IMR-90 (cell line): ENCODE measurements at regions not wholly inside any gene's neighbourhood (a gene's known extent, or its start where the extent isn't known, plus 50 kb on each side); places are given as distances from the start of the nearest gene placed in this dataset.

ENCODE experiments used
- ATAC-seq: fragments of 200-7000 bp; cut with Tn5 transposase; 2 replicates; pipeline ENCODE4 v1.9.1; 2020; ENCODE audit warnings: low read depth, mild to moderate bottlenecking, moderate library complexity
- BruUV-seq: library from RNA; stranded (reverse); fragments of 400-500 nt; replicated peaks from 2 replicates; lab custom pipeline; 2021; lab: Mats Ljungman, UMichigan
- CTCF ChIA-PET: fragments of 300-600 bp; formaldehyde crosslinking; extraction: SDS; loops from one replicate; lab custom pipeline; 2021; ENCODE audit warnings: antibody characterized with exemption; lab: Yijun Ruan, JAX
- POLR2A ChIA-PET: fragments of 300-600 bp; sonication (Branson Sonifier 250); formaldehyde crosslinking; loops from one replicate; lab custom pipeline; 2022; ENCODE audit warnings: antibody characterized with exemption; ENCODE audit not compliant: unreplicated experiment; lab: Charles Lee
- DNase-seq: peaks from one replicate; pipeline ENCODE4 v3.0.0; 2013
- H2AFZ ChIP-seq: replicated peaks from 2 replicates; pipeline ENCODE3; 2013; ENCODE audit warnings: low read length, mild to moderate bottlenecking; ENCODE audit not compliant: poor library complexity
- H2AK5ac ChIP-seq: 2 replicates; pipeline ENCODE4 v1.6.1; 2013; ENCODE audit warnings: low read depth, low read length, inconsistent platforms
- H2AK9ac ChIP-seq: replicated peaks from 2 replicates; pipeline ENCODE3; 2013; ENCODE audit warnings: mild to moderate bottlenecking, low read depth, low read length, moderate library complexity; ENCODE audit not compliant: poor library complexity
- H2BK120ac ChIP-seq: 2 replicates; pipeline ENCODE4 v1.6.1; 2013; ENCODE audit warnings: low read depth, low read length, inconsistent platforms
- H2BK15ac ChIP-seq: 3 replicates; pipeline ENCODE4 v1.6.1; 2013; ENCODE audit warnings: low read depth, low read length, inconsistent platforms
- H2BK20ac ChIP-seq: 2 replicates; pipeline ENCODE4 v1.6.1; 2013; ENCODE audit warnings: low read depth, mild to moderate bottlenecking, inconsistent platforms, low read length, moderate library complexity
- H2BK5ac ChIP-seq: 2 replicates; pipeline ENCODE4 v1.6.1; 2013; ENCODE audit warnings: mild to moderate bottlenecking, low read depth, low read length, inconsistent platforms; ENCODE audit not compliant: poor library complexity, severe bottlenecking
- H3K14ac ChIP-seq: replicated peaks from 2 replicates; pipeline ENCODE4 v1.6.1; 2013; ENCODE audit warnings: low read depth, low read length, inconsistent platforms
- H3K18ac ChIP-seq: 2 replicates; pipeline ENCODE4 v1.6.1; 2013; ENCODE audit warnings: low read depth, low read length, control low read depth
- H3K23ac ChIP-seq: 2 replicates; pipeline ENCODE4 v1.6.1; 2013; ENCODE audit warnings: low read depth, low read length, inconsistent platforms
- H3K27ac ChIP-seq: 2 replicates; pipeline ENCODE4 v1.5.1; 2013; ENCODE audit warnings: mild to moderate bottlenecking, control low read depth, low read length; ENCODE audit not compliant: insufficient read depth
- H3K27me3 ChIP-seq: 2 replicates; pipeline ENCODE4 v1.6.1; 2013; ENCODE audit warnings: low read length; ENCODE audit not compliant: control insufficient read depth, insufficient read depth
- H3K36me3 ChIP-seq: 2 replicates; pipeline ENCODE4 v1.6.1; 2013; ENCODE audit warnings: low read length, mixed read lengths; ENCODE audit not compliant: control insufficient read depth, insufficient read depth
- H3K4ac ChIP-seq: 2 replicates; pipeline ENCODE4 v1.6.1; 2013; ENCODE audit warnings: low read depth, low read length, inconsistent platforms
- H3K4me1 ChIP-seq: 2 replicates; pipeline ENCODE4 v1.6.1; 2013; ENCODE audit warnings: low read length, mixed read lengths; ENCODE audit not compliant: control insufficient read depth, insufficient read depth
- H3K4me2 ChIP-seq: 2 replicates; pipeline ENCODE4 v1.6.1; 2013; ENCODE audit warnings: low read depth, mild to moderate bottlenecking, control low read depth, low read length, moderate library complexity
- H3K4me3 ChIP-seq: 2 replicates; pipeline ENCODE4 v1.5.1; 2013; ENCODE audit warnings: low read depth, mild to moderate bottlenecking, control low read depth, low read length, moderate library complexity; ENCODE audit not compliant: insufficient read depth
- H3K56ac ChIP-seq: 2 replicates; pipeline ENCODE4 v1.6.1; 2013; ENCODE audit warnings: low read length, inconsistent platforms; ENCODE audit not compliant: insufficient read depth; ENCODE audit errors: extremely low read depth
- H3K79me1 ChIP-seq, 2 experiments: 2 replicates each; pipeline ENCODE4 v1.6.1; 2013; ENCODE audit warnings: low read length in 2 of 2, inconsistent platforms in 1 of 2, low read depth in 1 of 2
- H3K9ac ChIP-seq: 2 replicates; pipeline ENCODE4 v1.6.1; 2013; ENCODE audit warnings: low read depth, low read length, control low read depth
- H3K9me1 ChIP-seq: 2 replicates; pipeline ENCODE4 v1.6.1; 2013; ENCODE audit warnings: low read length, inconsistent platforms; ENCODE audit not compliant: insufficient read depth
- H3K9me3 ChIP-seq: 2 replicates; pipeline ENCODE4 v1.6.1; 2013; ENCODE audit warnings: low read length; ENCODE audit not compliant: control insufficient read depth, insufficient read depth
- H4K20me1 ChIP-seq: 2 replicates; pipeline ENCODE4 v1.6.1; 2013; ENCODE audit warnings: low read length, inconsistent platforms; ENCODE audit not compliant: insufficient read depth
- H4K5ac ChIP-seq: 2 replicates; pipeline ENCODE4 v1.6.1; 2013; ENCODE audit warnings: mild to moderate bottlenecking, low read depth, low read length, control low read depth
- H4K8ac ChIP-seq, 2 experiments: 2 replicates each; pipeline ENCODE4 v1.6.1; 2013; ENCODE audit warnings: low read depth in 2 of 2, low read length in 2 of 2, control low read depth in 1 of 2, inconsistent platforms in 1 of 2
- H4K91ac ChIP-seq: 2 replicates; pipeline ENCODE4 v1.6.1; 2013; ENCODE audit warnings: low read depth, low read length, inconsistent platforms; ENCODE audit not compliant: insufficient read depth
- RAD21 ChIP-seq: IDR thresholded peaks from 2 replicates; pipeline ENCODE4 v1.6.1; 2012; ENCODE audit warnings: low read length, improper control_type of control experiment
- WGBS, 2 experiments: methylation state at CpG; one replicate each; pipeline versions ENCODE4 v1.1.5 to v1.1.7; 2013; ENCODE audit warnings: missing lambda C conversion rate in 2 of 2; ENCODE audit not compliant: insufficient read length in 1 of 2; ENCODE audit errors: extremely low coverage in 2 of 2; 5-methylcytosine and 5-hydroxymethylcytosine counted together
- dilution Hi-C: fragments of 300-500 bp; cut with HindIII; formaldehyde crosslinking; loops from one replicate; pipeline ENCODE4 v1.14.3; 2018; ENCODE audit warnings: low sequenced_read_pairs; ENCODE audit not compliant: unreplicated experiment
- in situ Hi-C: fragments of 300-500 bp; cut with MboI; formaldehyde crosslinking; loops from 3 replicates; pipeline ENCODE4 v1.14.3; 2019; ENCODE audit warnings: low sequenced_read_pairs, inconsistent platforms, mixed read lengths
- intact Hi-C: fragments of 100-400 bp; cut with micrococcal nuclease; formaldehyde crosslinking; loops from 2 replicates; pipeline ENCODE4 v1.10.0; 2022
- TF ChIP-seq, protein P1 (sequence below): fragments of 150-350 bp; IDR thresholded peaks from 2 replicates; pipeline ENCODE4 v1.6.1; 2016; ENCODE audit warnings: low read depth, mild to moderate bottlenecking, low read length, moderate library complexity, borderline replicate concordance

DNA sequence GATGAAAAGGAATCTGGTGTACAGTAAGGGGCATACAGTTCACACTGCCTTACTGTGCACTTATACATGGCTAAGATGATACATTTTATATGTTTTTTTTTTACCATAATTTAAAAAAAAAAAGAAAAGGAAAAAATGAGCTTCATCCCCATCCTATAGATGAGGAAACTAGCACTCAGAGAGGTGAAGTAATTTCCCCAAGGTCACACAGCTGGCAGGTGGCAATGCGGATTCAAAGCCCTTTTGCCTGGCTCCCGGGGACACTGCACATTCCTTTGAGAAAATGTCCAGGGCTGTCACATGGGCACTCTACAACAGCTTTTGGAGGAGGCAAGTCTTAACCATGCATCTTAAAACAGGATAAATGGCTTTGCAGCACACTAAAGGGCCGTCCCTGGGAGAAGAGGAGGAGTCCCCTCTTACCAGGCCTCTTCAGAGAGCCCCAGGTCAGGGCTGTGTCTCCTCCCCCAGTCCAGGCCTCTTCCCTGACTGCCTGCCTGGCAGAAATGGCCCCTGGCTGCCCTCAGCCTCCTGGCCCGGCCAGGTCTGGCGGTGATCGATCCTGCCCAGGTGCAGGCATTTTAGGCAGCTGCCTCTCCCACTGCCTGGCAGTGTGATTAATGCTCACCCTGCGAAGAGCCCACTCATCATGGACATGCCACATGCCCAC, 95.1 kb upstream of the LINGO1 start:
- no peak overlapping the region for H2AK9ac ChIP-seq
- H3K9ac ChIP-seq, result no peak overlapping the region
- H2BK120ac ChIP-seq, result no peak overlapping the region
- H3K27me3 ChIP-seq, result peaks cover 46% of the 10 kb centered on the region
- H2AFZ ChIP-seq, result no peak overlapping the region
- H3K9me1 ChIP-seq, result no peaks in the 10 kb centered on the region
- no peak overlapping the region for H3K4me2 ChIP-seq
- no peak overlapping the region for H3K14ac ChIP-seq
- H3K4me3 ChIP-seq, result no peak overlapping the region
- dilution Hi-C loops, result no loop called here
- H2BK5ac ChIP-seq, result no peak overlapping the region
- DNase-seq (no peak), ATAC-seq (no peak)
- intact Hi-C loops, result no loop called here
- no peak overlapping the region for H4K8ac ChIP-seq
- H4K20me1 ChIP-seq, result no peaks in the 10 kb centered on the region
- no peak overlapping the region for H3K56ac ChIP-seq
- H2BK20ac ChIP-seq, result no peak overlapping the region
- TF ChIP-seq, protein P1, sequence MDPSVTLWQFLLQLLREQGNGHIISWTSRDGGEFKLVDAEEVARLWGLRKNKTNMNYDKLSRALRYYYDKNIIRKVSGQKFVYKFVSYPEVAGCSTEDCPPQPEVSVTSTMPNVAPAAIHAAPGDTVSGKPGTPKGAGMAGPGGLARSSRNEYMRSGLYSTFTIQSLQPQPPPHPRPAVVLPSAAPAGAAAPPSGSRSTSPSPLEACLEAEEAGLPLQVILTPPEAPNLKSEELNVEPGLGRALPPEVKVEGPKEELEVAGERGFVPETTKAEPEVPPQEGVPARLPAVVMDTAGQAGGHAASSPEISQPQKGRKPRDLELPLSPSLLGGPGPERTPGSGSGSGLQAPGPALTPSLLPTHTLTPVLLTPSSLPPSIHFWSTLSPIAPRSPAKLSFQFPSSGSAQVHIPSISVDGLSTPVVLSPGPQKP, result no peak
- no peak for TF ChIP-seq RAD21
- H3K79me1 ChIP-seq, result no peaks in the 10 kb centered on the region
- H4K91ac ChIP-seq, result no peak overlapping the region
- ChIA-PET POLR2A (no interaction called here), CTCF (no interaction called here)
- no peak overlapping the region for H4K5ac ChIP-seq
- no peak overlapping the region for H3K4ac ChIP-seq
- H2AK5ac ChIP-seq, result no peak overlapping the region
- H3K36me3 ChIP-seq, result no peaks in the 10 kb centered on the region
- no peaks in the 10 kb centered on the region for H3K4me1 ChIP-seq
- no peak overlapping the region for H3K27ac ChIP-seq
- no TSS peak for BruUV-seq
- no peaks in the 10 kb centered on the region for H3K9me3 ChIP-seq
- no peak overlapping the region for H3K23ac ChIP-seq
- no peak overlapping the region for H3K18ac ChIP-seq
- in situ Hi-C loops, result no loop called here
- H2BK15ac ChIP-seq, result no peak overlapping the region
- WGBS, 2 experiments, result 27% methylated on average over 4 of the region's 7 CpGs; no CpG with 5 or more reads in 1 of the 2 experiments
